NCI-H1105 (cell line): ENCODE measurements at regions not wholly inside any gene's neighbourhood (a gene's known extent, or its start where the extent isn't known, plus 50 kb on each side); places are given as distances from the start of the nearest gene placed in this dataset.
"Not testable (repeated sequence)": the region's sequence is repeated elsewhere in the genome, so short reads cannot be mapped to it uniquely, and the experiment has no call there.

Experiments
- DNase-seq: peaks from one replicate; lab custom pipeline; 2025; lab: John Stamatoyannopoulos, UW

DNA sequence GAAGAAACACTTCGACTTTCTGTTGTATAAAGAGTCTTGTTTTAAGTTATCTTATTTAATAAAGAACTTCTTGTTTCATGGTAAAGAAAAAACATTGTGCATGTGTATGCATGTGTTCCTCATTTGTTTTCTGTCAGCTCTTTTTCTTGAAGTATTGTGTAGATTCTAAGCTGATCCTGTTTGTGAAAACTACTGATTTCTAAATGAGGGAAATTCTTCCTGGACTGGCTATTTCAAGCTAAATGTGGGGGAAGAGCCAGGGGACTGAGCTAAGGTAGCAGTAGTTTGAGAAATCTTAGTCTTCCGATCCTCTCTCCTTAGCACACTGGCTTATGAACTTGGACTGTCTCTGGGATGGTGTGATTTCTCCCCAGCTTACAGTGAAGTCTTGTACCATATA is 56.4 kb upstream of the RBMS1 start:
- DNase-seq, result no peak

GRCh38 chr2:160551259-160551658 is 57.7 kb upstream of the RBMS1 start:
- DNase-seq, result no peak

DNA sequence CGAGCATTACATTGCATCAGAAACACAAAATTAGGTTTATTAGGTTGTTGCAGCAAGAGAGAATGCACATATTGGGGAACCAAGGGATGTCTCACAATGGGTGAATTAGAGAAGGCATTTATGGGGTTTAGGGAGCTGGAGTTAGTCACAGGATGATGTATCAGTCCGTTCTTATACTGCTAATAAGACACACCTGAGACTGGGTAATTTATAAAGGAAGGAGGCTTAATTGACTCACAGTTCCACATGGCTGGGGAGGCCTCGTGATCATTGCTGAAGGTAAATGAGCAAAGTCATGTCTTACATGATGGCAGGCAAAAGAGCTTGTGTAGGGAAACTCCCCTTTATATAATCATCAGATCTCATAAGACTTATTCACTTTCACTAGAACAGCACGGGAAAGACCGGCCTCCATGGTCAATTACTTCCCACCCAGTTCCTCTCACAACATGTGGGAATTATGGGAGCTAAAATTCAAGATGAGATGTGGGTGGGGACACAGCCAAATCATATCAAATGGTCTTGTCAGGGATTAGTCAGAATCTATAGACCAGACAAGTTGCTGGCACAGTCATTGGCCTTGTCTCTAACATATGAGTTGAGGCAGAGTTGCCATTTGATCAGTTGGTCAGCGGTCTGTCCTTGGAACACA is 61.9 kb upstream of the RBMS1 start:
- DNase-seq, result no peak

- DNase-seq, result no peak
These were observed 64.3 kb upstream of the RBMS1 start for GRCh38 chr2:160557903-160558302.

DNA sequence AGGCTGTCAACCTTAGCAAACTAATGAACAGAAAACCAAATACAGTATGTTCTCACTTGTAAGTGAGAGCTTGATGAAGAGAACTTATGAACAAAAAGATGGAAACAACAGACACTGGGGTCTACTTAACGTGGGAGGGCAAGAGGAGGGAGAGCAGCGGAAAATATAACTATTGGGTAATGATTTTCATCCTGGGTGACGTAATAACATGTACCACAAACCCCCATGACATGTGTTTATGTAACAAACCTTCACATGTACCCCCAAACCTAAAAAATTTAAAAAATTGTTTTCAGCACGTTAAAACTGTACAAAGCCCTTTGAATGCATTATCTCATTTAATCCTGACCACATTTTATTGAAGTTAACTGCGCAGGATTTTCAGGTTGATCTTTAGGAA is 64.9 kb upstream of the RBMS1 start:
- DNase-seq, result no peak

GRCh38 chr2:160561551-160562295 is 68.1 kb upstream of the RBMS1 start:
- no peak for DNase-seq

GRCh38 chr2:160562730-160563129 is 69.1 kb upstream of the RBMS1 start:
- no peak for DNase-seq

- no peak for DNase-seq
These were observed 71.0 kb upstream of the RBMS1 start for GRCh38 chr2:160564591-160564990.

DNA sequence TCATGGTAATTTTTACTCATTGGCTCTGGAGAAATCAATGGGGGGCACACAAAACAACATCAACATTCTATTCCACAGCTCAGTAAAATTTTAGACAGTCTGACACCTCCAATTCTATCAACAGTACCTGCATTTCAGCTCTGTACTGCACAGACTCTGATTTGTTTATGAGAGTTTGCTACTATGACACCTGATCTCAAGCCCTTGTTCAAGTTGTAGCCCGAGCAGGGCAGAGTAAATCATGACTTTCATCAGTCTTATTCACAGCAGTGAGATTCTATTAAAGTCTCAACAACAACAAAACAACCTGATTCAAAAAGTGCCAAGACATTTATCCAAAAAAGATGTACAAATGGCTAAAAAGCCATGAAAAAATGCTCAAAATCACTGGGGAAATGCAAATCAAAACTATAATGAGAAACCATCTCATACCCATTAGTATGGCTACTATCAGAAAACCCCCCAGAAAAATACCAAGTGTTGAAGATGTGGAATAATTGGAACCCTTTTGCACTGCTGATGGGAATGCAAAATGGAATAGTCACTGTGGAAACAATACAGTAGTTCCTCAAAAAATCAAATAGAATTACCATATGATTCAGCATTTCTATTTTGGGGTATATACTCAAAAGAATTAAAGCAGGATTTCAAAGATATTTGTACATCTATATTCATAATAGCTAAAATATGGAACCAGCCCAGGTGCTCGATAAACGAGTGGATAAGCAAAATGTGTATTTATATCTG is 71.7 kb upstream of the RBMS1 start:
- DNase-seq, result no peak

- DNase-seq, result no peak
These were observed 73.1 kb upstream of the RBMS1 start for GRCh38 chr2:160566717-160567116.

DNA sequence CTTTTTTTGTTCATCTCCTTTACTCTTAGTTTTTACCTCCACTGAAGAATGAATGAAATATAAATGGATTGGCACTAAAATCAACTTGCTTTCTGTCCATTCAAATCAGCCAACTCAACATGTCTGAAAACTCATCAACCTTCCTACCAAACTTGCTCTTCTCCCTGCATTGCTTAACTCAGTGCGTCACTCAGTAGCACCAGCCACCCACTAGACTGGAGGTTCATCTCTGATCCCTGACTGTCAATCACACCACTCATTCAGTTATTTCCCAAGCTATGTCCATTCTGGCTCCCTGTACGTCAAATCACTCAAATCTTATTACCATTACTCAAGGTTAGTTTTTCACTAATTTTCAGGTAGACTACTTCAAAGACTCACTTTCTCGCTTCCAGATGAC is 75.2 kb upstream of the RBMS1 start:
- DNase-seq, result no peak

GRCh38 chr2:160570376-160570775 is 76.8 kb upstream of the RBMS1 start:
- DNase-seq, result no peak

GRCh38 chr2:160574468-160575140 is 81.0 kb upstream of the RBMS1 start:
- no peak for DNase-seq

GRCh38 chr2:160575368-160575767 is 81.8 kb upstream of the RBMS1 start:
- no peak for DNase-seq

DNA sequence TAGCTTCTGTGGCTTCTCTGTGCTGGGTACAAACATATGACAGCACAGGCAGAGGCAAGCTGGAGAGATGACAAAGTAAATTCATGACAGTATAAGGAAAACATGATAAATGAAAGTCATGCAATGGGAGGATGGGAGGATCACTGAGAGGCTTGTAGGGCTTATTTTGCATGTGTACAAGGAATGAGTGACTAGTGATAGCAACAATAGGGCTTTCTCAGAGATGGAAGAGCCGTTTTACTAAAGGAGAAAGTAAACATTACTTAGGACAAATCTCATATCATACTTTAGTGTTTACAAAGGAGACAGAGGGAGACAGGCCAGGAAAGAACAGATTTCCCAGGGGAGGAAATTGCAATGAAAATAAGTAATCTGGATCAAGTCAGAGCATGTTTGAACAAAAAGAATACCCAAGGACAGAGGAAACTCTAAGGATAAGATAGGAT is 82.5 kb upstream of the RBMS1 start:
- no peak for DNase-seq

DNA sequence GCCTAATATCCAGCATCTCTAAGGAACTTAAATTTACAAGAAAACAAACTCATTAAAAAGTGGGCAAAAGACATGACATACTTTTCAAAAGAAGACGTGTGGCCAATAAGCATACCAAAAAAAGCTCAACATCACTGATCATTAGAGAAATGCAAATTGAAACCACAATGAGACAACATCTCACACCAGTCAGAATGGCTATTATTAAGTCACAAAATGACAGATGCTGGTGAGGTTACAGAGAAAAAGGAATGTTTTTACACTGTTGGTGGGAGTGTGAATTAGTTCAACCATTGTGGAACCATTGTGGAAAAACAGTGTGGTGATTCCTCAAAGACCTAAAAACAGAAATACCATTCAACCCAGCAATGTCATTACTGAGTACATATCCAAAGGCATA is 83.5 kb upstream of the RBMS1 start:
- not testable (repeated sequence) for DNase-seq

DNA sequence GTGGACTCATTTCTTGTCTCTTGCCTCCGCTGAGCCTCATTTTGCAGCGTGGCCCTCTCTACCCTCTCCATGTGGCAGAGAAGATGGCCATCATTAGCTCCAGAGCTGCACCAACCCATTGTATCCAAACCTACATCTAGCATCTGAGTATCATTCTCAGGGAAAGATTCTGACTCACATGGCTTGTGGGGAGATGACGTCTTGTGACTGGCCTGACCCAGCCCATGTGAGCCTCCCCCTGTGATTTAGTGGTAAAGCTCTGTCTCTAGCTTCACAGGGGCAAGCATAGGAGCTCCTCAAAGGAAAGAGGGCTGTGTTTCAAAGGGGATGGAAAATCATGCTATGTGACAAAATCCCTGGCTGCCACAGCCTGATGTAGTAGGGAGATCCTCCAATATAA is 87.4 kb upstream of the RBMS1 start:
- DNase-seq, result no peak

- DNase-seq, result no peak
These were observed 87.8 kb upstream of the RBMS1 start for GRCh38 chr2:160581448-160581847.

- DNase-seq, result no peak
These were observed 88.5 kb upstream of the RBMS1 start for GRCh38 chr2:160582081-160582480.

DNA sequence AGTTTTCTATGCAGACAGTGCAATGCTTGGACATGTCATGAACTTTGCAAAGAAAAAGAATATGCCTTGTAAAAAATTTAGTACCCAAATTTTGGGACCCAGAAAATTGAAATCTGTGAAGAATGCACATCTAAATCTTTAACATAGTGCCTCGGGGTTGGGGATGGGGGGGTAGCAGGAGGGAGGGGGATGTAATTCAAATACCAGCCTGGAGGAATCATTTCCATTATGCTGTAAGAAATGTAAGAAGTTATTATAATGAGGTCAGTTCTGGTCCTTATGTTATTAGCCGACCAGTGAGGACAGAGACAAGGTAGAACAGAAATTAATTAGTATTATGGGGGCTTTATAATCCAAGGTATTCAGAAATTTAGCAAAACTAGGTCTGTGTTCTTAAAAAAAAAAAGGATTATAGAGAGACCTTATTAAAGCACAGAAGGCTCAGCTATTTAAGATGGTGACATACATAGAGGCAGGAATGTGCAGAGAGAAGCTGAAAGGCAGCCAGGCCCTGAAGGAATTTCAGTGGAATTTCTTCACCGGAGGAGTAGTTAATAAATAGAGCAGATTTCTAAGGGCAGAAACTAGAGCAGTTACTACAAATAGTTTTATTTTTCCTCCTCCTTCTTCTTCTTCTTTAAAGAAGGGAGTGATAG is 89.0 kb upstream of the RBMS1 start:
- DNase-seq, result no peak

DNA sequence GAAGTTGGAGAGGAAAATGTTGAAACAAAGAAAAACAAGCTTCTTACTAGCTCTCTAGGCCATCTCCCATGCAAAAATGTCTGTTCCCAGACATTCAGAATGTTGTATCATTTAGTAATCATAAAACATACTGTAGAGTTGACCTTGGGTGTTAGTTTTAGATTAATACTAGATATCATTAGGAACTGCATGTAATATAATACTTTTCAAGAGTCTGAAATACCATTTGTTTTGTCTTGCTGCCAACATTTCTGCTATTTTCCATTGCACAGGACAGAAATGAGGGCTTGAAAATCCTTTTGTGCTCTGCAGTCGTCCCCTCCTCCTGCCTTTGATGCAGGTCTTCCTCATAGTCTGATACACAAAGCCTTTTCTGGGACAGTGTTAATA is 89.5 kb upstream of the RBMS1 start:
- DNase-seq, result peak; percentile 52
